NCI-H226 (cell line): ENCODE measurements at regions not wholly inside any gene's neighbourhood (a gene's known extent, or its start where the extent isn't known, plus 50 kb on each side); places are given as distances from the start of the nearest gene placed in this dataset.
"Not testable (repeated sequence)": the region's sequence is repeated elsewhere in the genome, so short reads cannot be mapped to it uniquely, and the experiment has no call there.

Experiments used
- DNase-seq: peaks from one replicate; pipeline ENCODE4 v3.0.0-alpha.2; 2015

- DNase-seq = no peak
These were observed 148.6 kb upstream of the CDIN1 start for GRCh38 chr15:36430726-36431265.

- no peak for DNase-seq
These were observed 147.3 kb upstream of the CDIN1 start for GRCh38 chr15:36432161-36432560.

- no peak for DNase-seq
These were observed 145.2 kb upstream of the CDIN1 start for GRCh38 chr15:36434177-36434576.

- peak; percentile 6 for DNase-seq
These were observed 140.9 kb upstream of the CDIN1 start for GRCh38 chr15:36438499-36438898.

- no peak for DNase-seq
These were observed 132.1 kb upstream of the CDIN1 start for GRCh38 chr15:36447373-36447772.

- no peak for DNase-seq
These were observed 131.0 kb upstream of the CDIN1 start for GRCh38 chr15:36448418-36448817.

- DNase-seq = no peak
These were observed 130.3 kb upstream of the CDIN1 start for GRCh38 chr15:36449084-36449661.

GRCh38 chr15:36449662-36450145, 129.7 kb upstream of the CDIN1 start:
- DNase-seq = no peak

GRCh38 chr15:36454244-36454643, 125.2 kb upstream of the CDIN1 start:
- DNase-seq = not testable (repeated sequence)

- DNase-seq = no peak
These were observed 121.0 kb upstream of the CDIN1 start for GRCh38 chr15:36458411-36458810.

GRCh38 chr15:36465304-36465703, 114.1 kb upstream of the CDIN1 start:
- no peak for DNase-seq

- no peak for DNase-seq
These were observed 110.7 kb upstream of the CDIN1 start for GRCh38 chr15:36468746-36469145.

- DNase-seq = no peak
These were observed 110.0 kb upstream of the CDIN1 start for GRCh38 chr15:36469311-36469966.

- no peak for DNase-seq
These were observed 106.8 kb upstream of the CDIN1 start for GRCh38 chr15:36472672-36473071.

GRCh38 chr15:36478561-36478960, 100.9 kb upstream of the CDIN1 start:
- DNase-seq = no peak

GRCh38 chr15:36479200-36479896, 100.1 kb upstream of the CDIN1 start:
- DNase-seq = no peak

- DNase-seq = no peak
These were observed 98.3 kb upstream of the CDIN1 start for GRCh38 chr15:36481156-36481555.

- DNase-seq = no peak
These were observed 96.0 kb upstream of the CDIN1 start for GRCh38 chr15:36483409-36483808.

GRCh38 chr15:36484038-36484778, 95.2 kb upstream of the CDIN1 start:
- no peak for DNase-seq

GRCh38 chr15:36491912-36492311, 87.5 kb upstream of the CDIN1 start:
- DNase-seq = no peak

- no peak for DNase-seq
These were observed 83.9 kb upstream of the CDIN1 start for GRCh38 chr15:36495456-36495991.

GRCh38 chr15:36497901-36498300, 81.5 kb upstream of the CDIN1 start:
- no peak for DNase-seq

- no peak for DNase-seq
These were observed 81.0 kb upstream of the CDIN1 start for GRCh38 chr15:36498401-36498800.
